Endothelial cell (in vitro differentiated cells): ENCODE measurements at regions not wholly inside any gene's neighbourhood (a gene's known extent, or its start where the extent isn't known, plus 50 kb on each side); places are given as distances from the start of the nearest gene placed in this dataset.

Source experiments
- DNase-seq: peaks from one replicate; pipeline ENCODE4 v3.0.0; 2021; ENCODE audit warnings: low spot score
- H3K27ac Mint-ChIP-seq: one replicate; pipeline ENCODE4 v1.8.0; 2021; ENCODE audit warnings: mixed read lengths, inconsistent platforms; ENCODE audit not compliant: unreplicated experiment
- H3K27me3 Mint-ChIP-seq: one replicate; pipeline ENCODE4 v1.8.0; 2021; ENCODE audit warnings: mild to moderate bottlenecking, moderate library complexity, mixed read lengths, inconsistent platforms; ENCODE audit not compliant: unreplicated experiment
- H3K36me3 Mint-ChIP-seq: one replicate; pipeline ENCODE4 v1.8.0; 2021; ENCODE audit warnings: mild to moderate bottlenecking, low read depth, mixed read lengths, inconsistent platforms; ENCODE audit not compliant: unreplicated experiment
- H3K4me1 Mint-ChIP-seq: one replicate; pipeline ENCODE4 v1.8.0; 2021; ENCODE audit warnings: mild to moderate bottlenecking, mixed read lengths, inconsistent platforms; ENCODE audit not compliant: unreplicated experiment
- H3K4me3 Mint-ChIP-seq: one replicate; pipeline ENCODE4 v1.8.0; 2021; ENCODE audit warnings: mild to moderate bottlenecking, mixed read lengths, inconsistent platforms; ENCODE audit not compliant: unreplicated experiment
- H3K9me3 Mint-ChIP-seq: one replicate; pipeline ENCODE4 v1.8.0; 2021; ENCODE audit warnings: mixed read lengths, inconsistent platforms; ENCODE audit not compliant: unreplicated experiment
- TF ChIP-seq, protein P1 (sequence below): fragments of 200-600 bp; sonication (generic); IDR thresholded peaks from one replicate; pipeline ENCODE4 v1.5.0; 2021; ENCODE audit warnings: antibody characterized with exemption; ENCODE audit not compliant: unreplicated experiment

DNA sequence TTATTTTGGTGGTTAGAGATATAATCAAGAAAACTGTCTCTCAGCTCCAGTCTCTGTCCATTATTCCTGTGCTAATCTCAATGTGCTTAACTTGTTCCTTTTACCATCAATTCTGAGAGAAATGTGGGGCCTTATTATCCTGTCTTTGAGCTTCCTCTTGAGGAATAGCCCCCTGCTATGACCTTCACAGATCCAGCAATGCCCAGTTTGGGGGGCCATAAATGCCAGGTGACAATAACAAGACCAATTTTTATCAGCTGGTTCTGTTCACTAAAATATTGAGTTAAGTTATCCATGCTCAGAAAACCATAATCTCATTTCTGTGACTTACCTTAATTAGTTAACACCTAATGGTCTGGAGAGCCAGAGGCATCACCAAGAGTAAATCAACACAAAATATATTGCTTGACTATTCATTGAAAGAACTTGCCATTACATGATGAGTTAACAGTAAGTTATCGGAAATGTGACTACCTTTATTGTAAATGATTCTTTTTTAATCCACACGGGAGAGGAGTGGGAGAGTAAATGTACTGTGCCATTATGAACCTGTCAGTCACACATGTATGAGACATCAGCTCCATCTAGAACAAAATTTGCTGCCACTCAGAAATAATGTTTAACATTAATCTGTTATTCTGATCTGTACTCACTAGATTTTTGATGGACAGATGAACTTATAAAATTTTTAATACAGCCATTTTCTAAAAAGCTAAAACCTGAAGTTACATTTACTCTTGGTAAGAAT lies 149.7 kb downstream of the ID4 start:
- DNase-seq, result no peak
- Mint-ChIP-seq H3K27ac (no peak overlapping the region), H3K4me1 (no peaks in the 10 kb centered on the region), H3K9me3 (no peaks in the 10 kb centered on the region), H3K36me3 (no peaks in the 10 kb centered on the region), H3K4me3 (no peak overlapping the region), H3K27me3 (peaks cover 2% of the 10 kb centered on the region)
- TF ChIP-seq, protein P1, sequence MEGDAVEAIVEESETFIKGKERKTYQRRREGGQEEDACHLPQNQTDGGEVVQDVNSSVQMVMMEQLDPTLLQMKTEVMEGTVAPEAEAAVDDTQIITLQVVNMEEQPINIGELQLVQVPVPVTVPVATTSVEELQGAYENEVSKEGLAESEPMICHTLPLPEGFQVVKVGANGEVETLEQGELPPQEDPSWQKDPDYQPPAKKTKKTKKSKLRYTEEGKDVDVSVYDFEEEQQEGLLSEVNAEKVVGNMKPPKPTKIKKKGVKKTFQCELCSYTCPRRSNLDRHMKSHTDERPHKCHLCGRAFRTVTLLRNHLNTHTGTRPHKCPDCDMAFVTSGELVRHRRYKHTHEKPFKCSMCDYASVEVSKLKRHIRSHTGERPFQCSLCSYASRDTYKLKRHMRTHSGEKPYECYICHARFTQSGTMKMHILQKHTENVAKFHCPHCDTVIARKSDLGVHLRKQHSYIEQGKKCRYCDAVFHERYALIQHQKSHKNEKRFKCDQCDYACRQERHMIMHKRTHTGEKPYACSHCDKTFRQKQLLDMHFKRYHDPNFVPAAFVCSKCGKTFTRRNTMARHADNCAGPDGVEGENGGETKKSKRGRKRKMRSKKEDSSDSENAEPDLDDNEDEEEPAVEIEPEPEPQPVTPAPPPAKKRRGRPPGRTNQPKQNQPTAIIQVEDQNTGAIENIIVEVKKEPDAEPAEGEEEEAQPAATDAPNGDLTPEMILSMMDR, result no peak

DNA sequence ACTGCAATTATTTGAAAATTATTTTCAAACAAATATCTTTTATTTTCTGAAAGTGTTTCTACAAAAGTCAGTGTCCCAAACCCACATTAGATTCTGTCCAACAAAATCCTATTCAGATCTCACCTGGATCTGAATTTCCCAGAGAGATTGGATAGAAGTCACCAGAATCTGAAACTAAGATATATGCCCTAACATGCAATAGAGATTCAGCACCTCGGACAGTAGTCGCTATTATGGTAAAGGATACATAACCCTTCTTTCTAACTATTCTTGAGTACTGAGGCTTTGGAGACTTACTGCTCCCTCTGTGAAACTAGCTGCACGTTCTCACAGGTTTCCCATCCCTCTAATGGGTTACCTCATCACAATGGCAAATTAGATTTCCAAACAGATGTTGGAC lies 151.4 kb downstream of the ID4 start:
- H3K9me3 Mint-ChIP-seq, result no peaks in the 10 kb centered on the region
- H3K27ac Mint-ChIP-seq, result no peak overlapping the region
- H3K27me3 Mint-ChIP-seq, result no peaks in the 10 kb centered on the region
- no peaks in the 10 kb centered on the region for H3K4me1 Mint-ChIP-seq
- no peak overlapping the region for H3K4me3 Mint-ChIP-seq
- TF ChIP-seq, protein P1, result no peak
- H3K36me3 Mint-ChIP-seq, result no peaks in the 10 kb centered on the region
- DNase-seq, result peak; percentile 29

DNA sequence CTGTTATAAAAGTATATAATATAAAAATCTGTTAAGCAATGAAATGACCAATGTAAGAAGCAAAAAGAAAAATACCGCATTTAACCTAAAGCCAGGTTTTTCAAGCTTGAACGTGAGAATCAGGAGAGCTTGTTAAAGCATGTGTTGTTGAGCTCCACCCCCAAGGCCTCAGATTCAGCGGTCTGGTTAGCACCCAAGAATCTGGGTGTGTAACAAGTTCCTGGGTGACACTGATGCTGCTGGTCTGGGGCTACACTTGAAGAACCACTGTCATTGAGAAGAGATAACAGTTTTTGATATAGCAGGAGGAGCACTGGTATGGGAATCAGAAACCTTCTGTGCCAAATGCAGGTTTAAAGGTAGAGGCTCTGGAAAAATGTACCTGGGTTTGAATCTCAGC lies 154.0 kb downstream of the ID4 start:
- DNase-seq, result no peak
- H3K27me3 Mint-ChIP-seq, result no peaks in the 10 kb centered on the region
- no peak overlapping the region for H3K27ac Mint-ChIP-seq
- H3K4me1 Mint-ChIP-seq, result peaks cover 10% of the 10 kb centered on the region
- no peaks in the 10 kb centered on the region for H3K9me3 Mint-ChIP-seq
- TF ChIP-seq, protein P1, result no peak
- no peaks in the 10 kb centered on the region for H3K36me3 Mint-ChIP-seq
- H3K4me3 Mint-ChIP-seq, result no peak overlapping the region

DNA sequence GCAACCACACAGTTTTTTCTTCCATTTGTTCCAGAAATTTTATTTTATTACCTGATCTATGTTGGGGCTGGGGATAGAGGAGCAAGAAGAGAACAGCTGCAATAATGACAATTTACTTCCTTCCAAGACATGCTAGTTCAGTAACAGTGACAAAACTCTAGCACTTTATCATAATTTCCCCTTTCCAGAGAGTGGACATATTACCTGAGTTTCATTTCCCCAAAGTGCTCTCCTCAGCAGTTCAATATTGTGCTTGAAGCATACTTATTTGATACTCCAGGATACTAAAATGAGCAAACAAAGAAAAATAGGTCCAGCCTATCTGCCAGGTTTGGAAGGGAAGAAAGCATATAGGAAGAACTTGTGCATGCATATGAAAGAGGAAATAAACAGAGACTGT lies 157.7 kb downstream of the ID4 start:
- no peak overlapping the region for H3K27ac Mint-ChIP-seq
- peaks cover 10% of the 10 kb centered on the region for H3K4me1 Mint-ChIP-seq
- H3K4me3 Mint-ChIP-seq, result no peak overlapping the region
- H3K9me3 Mint-ChIP-seq, result no peaks in the 10 kb centered on the region
- no peaks in the 10 kb centered on the region for H3K27me3 Mint-ChIP-seq
- no peaks in the 10 kb centered on the region for H3K36me3 Mint-ChIP-seq
- no peak for DNase-seq
- TF ChIP-seq, protein P1, result no peak

DNA sequence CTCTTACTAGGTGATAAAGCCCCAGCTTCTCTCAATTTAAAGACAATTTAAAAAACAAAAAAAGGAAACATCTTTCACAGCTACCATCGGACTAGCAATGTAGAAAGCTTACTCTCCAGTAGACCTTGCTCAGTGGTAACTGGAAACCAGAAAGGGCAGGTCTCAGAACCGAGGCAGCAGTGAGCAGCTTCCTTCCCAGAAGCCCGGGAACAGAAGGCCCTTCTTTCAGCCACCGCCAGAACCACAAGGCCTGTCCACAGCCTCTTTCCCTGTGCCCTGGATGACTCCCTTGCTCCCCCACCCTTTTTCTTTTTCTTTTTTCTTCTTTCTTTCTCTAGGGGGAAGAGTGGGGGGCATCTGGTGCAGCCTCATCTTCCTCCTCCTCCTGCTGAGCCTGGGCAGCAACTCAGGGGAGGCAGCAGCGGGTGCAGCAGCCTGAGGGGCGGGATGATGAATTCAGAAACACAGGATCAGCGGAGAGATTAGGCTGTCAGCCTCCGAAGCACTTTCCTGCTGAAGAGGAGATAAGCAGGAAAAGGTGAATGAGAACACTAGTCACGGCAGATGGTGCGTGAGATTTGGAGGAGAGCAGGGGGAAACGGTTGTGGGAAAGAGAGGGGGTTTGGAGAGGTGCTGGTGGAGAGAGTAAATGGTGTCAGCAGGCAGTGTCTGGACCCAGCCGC lies 158.5 kb downstream of the ID4 start:
- no peak overlapping the region for H3K27ac Mint-ChIP-seq
- TF ChIP-seq, protein P1, result no peak
- no peaks in the 10 kb centered on the region for H3K9me3 Mint-ChIP-seq
- no peaks in the 10 kb centered on the region for H3K36me3 Mint-ChIP-seq
- no peaks in the 10 kb centered on the region for H3K27me3 Mint-ChIP-seq
- H3K4me1 Mint-ChIP-seq, result peaks cover 10% of the 10 kb centered on the region
- no peak overlapping the region for H3K4me3 Mint-ChIP-seq
- peak; percentile 11 for DNase-seq
